GM21515 (cell line): ENCODE measurements at regions not wholly inside any gene's neighbourhood (a gene's known extent, or its start where the extent isn't known, plus 50 kb on each side); places are given as distances from the start of the nearest gene placed in this dataset.
"Not testable (repeated sequence)": the region's sequence is repeated elsewhere in the genome, so short reads cannot be mapped to it uniquely, and the experiment has no call there.

Experiments
- ATAC-seq: cut with Tn5 transposase; IDR thresholded peaks from one replicate; pipeline ENCODE4 v1.9.1; 2021; ENCODE audit not compliant: unreplicated experiment

GRCh38 chr1:172795741-172796140 is 136.8 kb downstream of the FASLG start:
- ATAC-seq = no peak

- ATAC-seq = not testable (repeated sequence)
These were observed 140.9 kb downstream of the FASLG start for GRCh38 chr1:172799804-172800203.

- no peak for ATAC-seq
These were observed 142.9 kb downstream of the FASLG start for GRCh38 chr1:172801771-172802322.

- ATAC-seq = no peak
These were observed 150.8 kb downstream of the FASLG start for GRCh38 chr1:172809750-172810149.

GRCh38 chr1:172810480-172811175 is 151.7 kb downstream of the FASLG start:
- no peak for ATAC-seq

GRCh38 chr1:172811694-172812093 is 152.8 kb downstream of the FASLG start:
- ATAC-seq = no peak

- ATAC-seq = no peak
These were observed 153.2 kb downstream of the FASLG start for GRCh38 chr1:172812118-172812517.

- ATAC-seq = no peak
These were observed 154.4 kb downstream of the FASLG start for GRCh38 chr1:172813330-172813729.

GRCh38 chr1:172814428-172814827 is 155.5 kb downstream of the FASLG start:
- ATAC-seq = no peak

- ATAC-seq = no peak
These were observed 156.8 kb downstream of the FASLG start for GRCh38 chr1:172815740-172816139.

- ATAC-seq = peak; percentile 93
These were observed 160.1 kb downstream of the FASLG start for GRCh38 chr1:172818841-172819527.

- ATAC-seq = no peak
These were observed 161.7 kb downstream of the FASLG start for GRCh38 chr1:172820475-172821158.

- ATAC-seq = no peak
These were observed 162.8 kb downstream of the FASLG start for GRCh38 chr1:172821609-172822274.

GRCh38 chr1:172822886-172823285 is 164.0 kb downstream of the FASLG start:
- ATAC-seq = no peak

- no peak for ATAC-seq
These were observed 164.6 kb downstream of the FASLG start for GRCh38 chr1:172823534-172823933.

- no peak for ATAC-seq
These were observed 165.3 kb downstream of the FASLG start for GRCh38 chr1:172824209-172824608.

- ATAC-seq = no peak
These were observed 167.3 kb downstream of the FASLG start for GRCh38 chr1:172826096-172826741.

- no peak for ATAC-seq
These were observed 168.4 kb downstream of the FASLG start for GRCh38 chr1:172827301-172827700.

- ATAC-seq = no peak
These were observed 168.9 kb downstream of the FASLG start for GRCh38 chr1:172827841-172828240.

GRCh38 chr1:172832006-172832725 is 173.3 kb downstream of the FASLG start:
- no peak for ATAC-seq
